ENCODE measurements at regions not wholly inside any gene's neighbourhood (a gene's known extent, or its start where the extent isn't known, plus 50 kb on each side); places are given as distances from the start of the nearest gene placed in this dataset.
"Not testable (repeated sequence)": the region's sequence is repeated elsewhere in the genome, so short reads cannot be mapped to it uniquely, and the experiment has no call there.

DNA sequence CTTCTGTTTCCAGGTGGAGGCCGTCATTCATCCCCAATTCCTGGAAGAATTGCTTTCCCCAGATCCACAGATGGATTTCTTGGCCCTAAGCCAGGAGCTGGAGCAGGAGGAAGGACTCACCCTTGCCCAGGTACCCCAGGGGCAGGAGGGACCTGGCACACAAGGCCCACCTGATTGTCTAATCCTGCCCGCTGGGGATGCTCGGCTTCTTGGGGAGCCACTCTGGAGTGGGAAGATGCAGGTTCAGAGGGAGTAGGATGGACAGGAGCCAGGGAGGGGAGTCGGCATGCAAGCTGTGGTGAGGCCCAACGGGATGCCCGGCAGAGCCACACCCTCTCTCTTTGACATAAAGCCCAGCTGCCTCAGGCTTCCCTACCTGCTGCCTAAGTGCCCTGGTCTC, 55.4 kb upstream of the ASAH2B start:
- TF ChIP-seq POLR2A, EP300, POLR2AphosphoS5 (IDR thresholded peaks at IDR 0.05): not testable (repeated sequence)
- TF ChIP-seq, protein P1, sequence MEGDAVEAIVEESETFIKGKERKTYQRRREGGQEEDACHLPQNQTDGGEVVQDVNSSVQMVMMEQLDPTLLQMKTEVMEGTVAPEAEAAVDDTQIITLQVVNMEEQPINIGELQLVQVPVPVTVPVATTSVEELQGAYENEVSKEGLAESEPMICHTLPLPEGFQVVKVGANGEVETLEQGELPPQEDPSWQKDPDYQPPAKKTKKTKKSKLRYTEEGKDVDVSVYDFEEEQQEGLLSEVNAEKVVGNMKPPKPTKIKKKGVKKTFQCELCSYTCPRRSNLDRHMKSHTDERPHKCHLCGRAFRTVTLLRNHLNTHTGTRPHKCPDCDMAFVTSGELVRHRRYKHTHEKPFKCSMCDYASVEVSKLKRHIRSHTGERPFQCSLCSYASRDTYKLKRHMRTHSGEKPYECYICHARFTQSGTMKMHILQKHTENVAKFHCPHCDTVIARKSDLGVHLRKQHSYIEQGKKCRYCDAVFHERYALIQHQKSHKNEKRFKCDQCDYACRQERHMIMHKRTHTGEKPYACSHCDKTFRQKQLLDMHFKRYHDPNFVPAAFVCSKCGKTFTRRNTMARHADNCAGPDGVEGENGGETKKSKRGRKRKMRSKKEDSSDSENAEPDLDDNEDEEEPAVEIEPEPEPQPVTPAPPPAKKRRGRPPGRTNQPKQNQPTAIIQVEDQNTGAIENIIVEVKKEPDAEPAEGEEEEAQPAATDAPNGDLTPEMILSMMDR (IDR thresholded peaks at IDR 0.05), result not testable (repeated sequence)
